ENCODE measurements at regions not wholly inside any gene's neighbourhood (a gene's known extent, or its start where the extent isn't known, plus 50 kb on each side); places are given as distances from the start of the nearest gene placed in this dataset.

- no peak overlapping the region for H3K27ac ChIP-seq
- WGBS, 2 donors, result 90 to 96% methylated on average over 2 of the region's 2 CpGs
- no peaks in the 10 kb centered on the region for H3K9me3 ChIP-seq
- TF ChIP-seq, protein P1, sequence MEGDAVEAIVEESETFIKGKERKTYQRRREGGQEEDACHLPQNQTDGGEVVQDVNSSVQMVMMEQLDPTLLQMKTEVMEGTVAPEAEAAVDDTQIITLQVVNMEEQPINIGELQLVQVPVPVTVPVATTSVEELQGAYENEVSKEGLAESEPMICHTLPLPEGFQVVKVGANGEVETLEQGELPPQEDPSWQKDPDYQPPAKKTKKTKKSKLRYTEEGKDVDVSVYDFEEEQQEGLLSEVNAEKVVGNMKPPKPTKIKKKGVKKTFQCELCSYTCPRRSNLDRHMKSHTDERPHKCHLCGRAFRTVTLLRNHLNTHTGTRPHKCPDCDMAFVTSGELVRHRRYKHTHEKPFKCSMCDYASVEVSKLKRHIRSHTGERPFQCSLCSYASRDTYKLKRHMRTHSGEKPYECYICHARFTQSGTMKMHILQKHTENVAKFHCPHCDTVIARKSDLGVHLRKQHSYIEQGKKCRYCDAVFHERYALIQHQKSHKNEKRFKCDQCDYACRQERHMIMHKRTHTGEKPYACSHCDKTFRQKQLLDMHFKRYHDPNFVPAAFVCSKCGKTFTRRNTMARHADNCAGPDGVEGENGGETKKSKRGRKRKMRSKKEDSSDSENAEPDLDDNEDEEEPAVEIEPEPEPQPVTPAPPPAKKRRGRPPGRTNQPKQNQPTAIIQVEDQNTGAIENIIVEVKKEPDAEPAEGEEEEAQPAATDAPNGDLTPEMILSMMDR (IDR thresholded peaks at IDR 0.05), result no peak
- TF ChIP-seq POLR2A (IDR thresholded peaks at IDR 0.05), result no peak
- no peak overlapping the region for H3K4me3 ChIP-seq
- H3K36me3 ChIP-seq (ENCODE audit: low read depth, missing control alignments), result no peaks in the 10 kb centered on the region
- H3K4me1 ChIP-seq, result no peaks in the 10 kb centered on the region
- DNase-seq, result no peak
- intact Hi-C loops (cut with DNase I; ENCODE audit: low total_unique reads), result no loop called here
- H3K27me3 ChIP-seq, result no peaks in the 10 kb centered on the region
Measured at GRCh38 chr12:84046859-84047258, 865.7 kb downstream of the SLC6A15 start.

DNA sequence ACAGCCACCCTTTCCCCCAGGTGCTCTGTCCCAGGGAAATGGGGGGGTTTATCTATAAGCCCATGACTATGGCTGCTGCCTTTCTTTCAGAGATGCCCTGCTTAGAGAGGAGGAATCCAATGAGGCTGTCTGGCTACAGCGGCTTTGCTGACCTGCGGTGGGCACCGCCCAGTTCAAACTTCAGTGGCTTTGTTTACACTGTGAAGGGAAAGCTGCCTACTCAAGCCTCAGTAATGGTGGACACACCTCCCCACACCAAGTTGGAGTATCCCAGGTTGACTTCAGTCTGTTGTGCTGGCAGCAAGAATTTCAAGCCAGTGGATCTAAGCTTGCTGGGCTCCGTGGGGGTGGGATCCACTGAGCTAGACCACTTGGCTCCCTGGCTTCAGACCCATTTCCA is 869.2 kb downstream of the SLC6A15 start:
- no peak overlapping the region for H3K27ac ChIP-seq
- no peaks in the 10 kb centered on the region for H3K4me1 ChIP-seq
- H3K36me3 ChIP-seq (ENCODE audit: low read depth, missing control alignments), result no peaks in the 10 kb centered on the region
- WGBS, 2 donors, result 82 to 91% methylated on average over 4 of the region's 4 CpGs
- intact Hi-C loops (cut with DNase I; ENCODE audit: low total_unique reads), result no loop called here
- no peak for DNase-seq
- no peak overlapping the region for H3K4me3 ChIP-seq
- no peaks in the 10 kb centered on the region for H3K9me3 ChIP-seq
- TF ChIP-seq, protein P1 (IDR thresholded peaks at IDR 0.05), result no peak
- TF ChIP-seq POLR2A (IDR thresholded peaks at IDR 0.05), result no peak
- no peaks in the 10 kb centered on the region for H3K27me3 ChIP-seq

DNA sequence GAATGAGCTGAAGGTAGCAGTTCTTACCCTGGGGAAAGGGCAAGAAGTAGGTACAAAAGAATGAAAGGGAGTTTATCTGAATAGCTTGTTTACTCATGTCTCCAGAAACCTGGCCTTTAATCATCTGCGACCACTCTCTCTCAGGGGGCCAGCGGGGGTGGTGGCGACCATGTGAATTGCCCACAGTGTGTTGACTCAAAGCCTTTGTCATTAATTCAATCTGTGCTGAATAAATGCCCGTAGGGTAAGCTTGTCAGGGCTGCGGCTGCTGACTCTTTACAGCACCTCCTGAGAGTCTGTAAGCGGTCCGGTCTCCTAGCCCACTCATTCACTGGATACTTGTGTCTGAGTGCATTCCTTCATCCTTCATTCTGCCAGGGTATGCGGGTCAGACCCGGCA is 874.4 kb downstream of the SLC6A15 start:
- Histone ChIP-seq H3K4me3 (no peak overlapping the region), H3K27me3 (no peaks in the 10 kb centered on the region), H3K36me3 (ENCODE audit: low read depth, missing control alignments) (no peaks in the 10 kb centered on the region), H3K27ac (no peak overlapping the region), H3K9me3 (no peaks in the 10 kb centered on the region), H3K4me1 (no peaks in the 10 kb centered on the region)
- intact Hi-C loops (cut with DNase I; ENCODE audit: low total_unique reads), result no loop called here
- WGBS, 2 donors, result 84 to 88% methylated on average over 9 of the region's 9 CpGs
- TF ChIP-seq, protein P1 (IDR thresholded peaks at IDR 0.05), result no peak
- no peak for TF ChIP-seq POLR2A (IDR thresholded peaks at IDR 0.05)
- no peak for DNase-seq

DNA sequence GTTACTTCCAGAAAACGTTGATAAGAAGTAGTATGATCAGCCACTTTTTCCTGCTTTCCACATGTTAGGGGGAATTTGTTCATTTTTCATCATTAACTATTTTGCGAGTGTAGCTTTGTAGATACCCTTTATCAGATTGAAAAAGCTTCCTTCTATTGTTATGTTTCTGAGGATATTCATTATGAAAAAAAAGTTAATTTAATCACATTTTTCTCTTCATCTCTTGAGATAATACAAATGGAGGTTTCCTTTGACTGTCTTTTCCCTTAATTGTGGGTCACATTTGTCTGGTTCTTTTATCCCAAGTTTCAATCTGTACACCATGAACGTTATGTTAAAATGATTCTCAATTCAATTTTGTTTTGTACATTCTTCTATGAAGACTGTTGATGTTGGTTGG is 875.7 kb downstream of the SLC6A15 start:
- Histone ChIP-seq H3K27ac (no peak overlapping the region), H3K36me3 (ENCODE audit: low read depth, missing control alignments) (no peaks in the 10 kb centered on the region), H3K4me1 (no peaks in the 10 kb centered on the region), H3K27me3 (no peaks in the 10 kb centered on the region), H3K4me3 (no peak overlapping the region), H3K9me3 (no peaks in the 10 kb centered on the region)
- WGBS, 2 donors, result 70 to 77% methylated on average over 3 of the region's 3 CpGs
- DNase-seq, result no peak
- intact Hi-C loops (cut with DNase I; ENCODE audit: low total_unique reads), result no loop called here
- no peak for TF ChIP-seq POLR2A (IDR thresholded peaks at IDR 0.05)
- TF ChIP-seq, protein P1 (IDR thresholded peaks at IDR 0.05), result no peak

GRCh38 chr12:84035766-84036165 is 876.8 kb downstream of the SLC6A15 start:
- intact Hi-C loops (cut with DNase I; ENCODE audit: low total_unique reads), result no loop called here
- WGBS, 2 donors, result 88% methylated on average over 3 of the region's 3 CpGs
- H3K9me3 ChIP-seq, result no peaks in the 10 kb centered on the region
- no peaks in the 10 kb centered on the region for H3K36me3 ChIP-seq (ENCODE audit: low read depth, missing control alignments)
- no peaks in the 10 kb centered on the region for H3K4me1 ChIP-seq
- no peak overlapping the region for H3K4me3 ChIP-seq
- TF ChIP-seq POLR2A (IDR thresholded peaks at IDR 0.05), result no peak
- TF ChIP-seq, protein P1 (IDR thresholded peaks at IDR 0.05), result no peak
- no peak overlapping the region for H3K27ac ChIP-seq
- no peaks in the 10 kb centered on the region for H3K27me3 ChIP-seq
- DNase-seq, result no peak
